ENCODE measurements at regions not wholly inside any gene's neighbourhood (a gene's known extent, or its start where the extent isn't known, plus 50 kb on each side); places are given as distances from the start of the nearest gene placed in this dataset.

DNA sequence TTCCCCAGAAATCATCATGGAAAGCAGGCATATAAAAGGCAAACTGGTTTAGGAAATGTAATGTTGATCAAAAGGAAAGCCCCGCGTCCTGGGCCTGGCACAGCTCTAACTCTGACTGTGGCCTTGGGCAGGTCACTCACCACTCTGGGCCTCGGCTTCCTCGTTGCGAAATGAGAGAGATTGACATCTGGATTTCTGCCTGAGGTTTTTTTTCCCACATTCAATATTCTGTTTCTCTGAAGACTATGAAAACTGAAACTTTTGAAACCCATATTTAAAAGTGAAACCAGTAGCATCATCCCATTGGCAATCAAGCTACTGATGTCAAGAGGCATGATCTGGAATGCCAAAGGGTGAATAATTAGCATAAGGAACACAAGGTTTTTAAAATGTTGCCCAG, 369.7 kb upstream of the NPVF start:
- H3F3A ChIP-seq (ENCODE audit: insufficient read depth, low read length, poor library complexity, severe bottlenecking) = no peaks in the 10 kb centered on the region
- H3K79me2 ChIP-seq (replicated peaks; ENCODE audit: insufficient read depth, low read length) = no peaks in the 10 kb centered on the region
- no peak overlapping the region for H3K9ac ChIP-seq (ENCODE audit: low read length)
- no peaks in the 10 kb centered on the region for H3K27me3 ChIP-seq (ENCODE audit: insufficient read depth, low read depth, low read length)
- no peaks in the 10 kb centered on the region for H4K20me1 ChIP-seq (ENCODE audit: insufficient read depth)
- H2AFZ ChIP-seq (ENCODE audit: low read depth, low read length) = no peak overlapping the region
- H3K27ac ChIP-seq (ENCODE audit: low read length) = no peak overlapping the region
- no peak overlapping the region for H3K4me2 ChIP-seq (ENCODE audit: low read length)
- no peaks in the 10 kb centered on the region for H3K36me3 ChIP-seq (ENCODE audit: insufficient read depth, low read length)
- TF ChIP-seq, protein P1, sequence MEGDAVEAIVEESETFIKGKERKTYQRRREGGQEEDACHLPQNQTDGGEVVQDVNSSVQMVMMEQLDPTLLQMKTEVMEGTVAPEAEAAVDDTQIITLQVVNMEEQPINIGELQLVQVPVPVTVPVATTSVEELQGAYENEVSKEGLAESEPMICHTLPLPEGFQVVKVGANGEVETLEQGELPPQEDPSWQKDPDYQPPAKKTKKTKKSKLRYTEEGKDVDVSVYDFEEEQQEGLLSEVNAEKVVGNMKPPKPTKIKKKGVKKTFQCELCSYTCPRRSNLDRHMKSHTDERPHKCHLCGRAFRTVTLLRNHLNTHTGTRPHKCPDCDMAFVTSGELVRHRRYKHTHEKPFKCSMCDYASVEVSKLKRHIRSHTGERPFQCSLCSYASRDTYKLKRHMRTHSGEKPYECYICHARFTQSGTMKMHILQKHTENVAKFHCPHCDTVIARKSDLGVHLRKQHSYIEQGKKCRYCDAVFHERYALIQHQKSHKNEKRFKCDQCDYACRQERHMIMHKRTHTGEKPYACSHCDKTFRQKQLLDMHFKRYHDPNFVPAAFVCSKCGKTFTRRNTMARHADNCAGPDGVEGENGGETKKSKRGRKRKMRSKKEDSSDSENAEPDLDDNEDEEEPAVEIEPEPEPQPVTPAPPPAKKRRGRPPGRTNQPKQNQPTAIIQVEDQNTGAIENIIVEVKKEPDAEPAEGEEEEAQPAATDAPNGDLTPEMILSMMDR (IDR thresholded peaks at IDR 0.05; ENCODE audit: poor library complexity, severe bottlenecking) = no peak
- TF ChIP-seq SMC3 (conservative IDR thresholded peaks at IDR 0.05; ENCODE audit: poor library complexity) (no peak), EP300 (conservative IDR thresholded peaks at IDR 0.05; ENCODE audit: poor library complexity, severe bottlenecking) (no peak), EZH2 (IDR thresholded peaks at IDR 0.05; ENCODE audit: borderline replicate concordance, insufficient read depth, low read length, poor library complexity, severe bottlenecking) (no peak), TAF1 (IDR thresholded peaks at IDR 0.05; ENCODE audit: low read depth) (no peak), POLR2AphosphoS5 (IDR thresholded peaks at IDR 0.05) (no peak), MXI1 (conservative IDR thresholded peaks at IDR 0.05; ENCODE audit: poor library complexity, severe bottlenecking) (no peak), RAD21 (conservative IDR thresholded peaks at IDR 0.05) (no peak)
- TF ChIP-seq, protein P2, sequence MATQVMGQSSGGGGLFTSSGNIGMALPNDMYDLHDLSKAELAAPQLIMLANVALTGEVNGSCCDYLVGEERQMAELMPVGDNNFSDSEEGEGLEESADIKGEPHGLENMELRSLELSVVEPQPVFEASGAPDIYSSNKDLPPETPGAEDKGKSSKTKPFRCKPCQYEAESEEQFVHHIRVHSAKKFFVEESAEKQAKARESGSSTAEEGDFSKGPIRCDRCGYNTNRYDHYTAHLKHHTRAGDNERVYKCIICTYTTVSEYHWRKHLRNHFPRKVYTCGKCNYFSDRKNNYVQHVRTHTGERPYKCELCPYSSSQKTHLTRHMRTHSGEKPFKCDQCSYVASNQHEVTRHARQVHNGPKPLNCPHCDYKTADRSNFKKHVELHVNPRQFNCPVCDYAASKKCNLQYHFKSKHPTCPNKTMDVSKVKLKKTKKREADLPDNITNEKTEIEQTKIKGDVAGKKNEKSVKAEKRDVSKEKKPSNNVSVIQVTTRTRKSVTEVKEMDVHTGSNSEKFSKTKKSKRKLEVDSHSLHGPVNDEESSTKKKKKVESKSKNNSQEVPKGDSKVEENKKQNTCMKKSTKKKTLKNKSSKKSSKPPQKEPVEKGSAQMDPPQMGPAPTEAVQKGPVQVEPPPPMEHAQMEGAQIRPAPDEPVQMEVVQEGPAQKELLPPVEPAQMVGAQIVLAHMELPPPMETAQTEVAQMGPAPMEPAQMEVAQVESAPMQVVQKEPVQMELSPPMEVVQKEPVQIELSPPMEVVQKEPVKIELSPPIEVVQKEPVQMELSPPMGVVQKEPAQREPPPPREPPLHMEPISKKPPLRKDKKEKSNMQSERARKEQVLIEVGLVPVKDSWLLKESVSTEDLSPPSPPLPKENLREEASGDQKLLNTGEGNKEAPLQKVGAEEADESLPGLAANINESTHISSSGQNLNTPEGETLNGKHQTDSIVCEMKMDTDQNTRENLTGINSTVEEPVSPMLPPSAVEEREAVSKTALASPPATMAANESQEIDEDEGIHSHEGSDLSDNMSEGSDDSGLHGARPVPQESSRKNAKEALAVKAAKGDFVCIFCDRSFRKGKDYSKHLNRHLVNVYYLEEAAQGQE (IDR thresholded peaks at IDR 0.05; ENCODE audit: borderline replicate concordance) = no peak
- no peak overlapping the region for H3K4me3 ChIP-seq (ENCODE audit: low read length)
- no peaks in the 10 kb centered on the region for H3K9me3 ChIP-seq (ENCODE audit: low read length)
- H3K9me2 ChIP-seq (ENCODE audit: insufficient read depth, low read length) = no peaks in the 10 kb centered on the region

DNA sequence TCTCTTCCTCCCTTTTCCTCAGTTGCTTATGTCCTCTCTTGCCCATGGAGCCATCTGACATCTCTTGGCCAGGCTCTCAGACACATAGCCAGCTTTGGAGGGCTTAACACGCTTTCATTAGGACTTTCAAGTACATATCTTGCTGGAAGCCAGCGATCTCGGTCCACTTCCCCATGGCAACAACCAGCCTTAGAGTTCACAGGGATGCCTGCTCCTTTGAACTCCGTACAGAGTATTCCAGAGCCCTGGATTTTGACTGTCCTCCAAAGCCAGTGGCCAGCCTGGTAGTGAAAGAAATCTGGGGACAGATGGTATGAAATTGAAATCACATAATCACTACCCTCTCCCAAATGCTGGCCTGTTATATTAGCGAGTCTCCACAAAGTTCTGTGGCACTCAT, 370.5 kb upstream of the NPVF start:
- H3K27ac ChIP-seq (ENCODE audit: low read length) = no peak overlapping the region
- no peaks in the 10 kb centered on the region for H3K9me3 ChIP-seq (ENCODE audit: low read length)
- H3K9ac ChIP-seq (ENCODE audit: low read length) = no peak overlapping the region
- no peaks in the 10 kb centered on the region for H3K36me3 ChIP-seq (ENCODE audit: insufficient read depth, low read length)
- no peaks in the 10 kb centered on the region for H3K27me3 ChIP-seq (ENCODE audit: insufficient read depth, low read depth, low read length)
- no peaks in the 10 kb centered on the region for H3F3A ChIP-seq (ENCODE audit: insufficient read depth, low read length, poor library complexity, severe bottlenecking)
- H2AFZ ChIP-seq (ENCODE audit: low read depth, low read length) = no peak overlapping the region
- no peaks in the 10 kb centered on the region for H4K20me1 ChIP-seq (ENCODE audit: insufficient read depth)
- no peak for TF ChIP-seq RAD21 (conservative IDR thresholded peaks at IDR 0.05)
- TF ChIP-seq, protein P1 (IDR thresholded peaks at IDR 0.05; ENCODE audit: poor library complexity, severe bottlenecking) = no peak
- no peak for TF ChIP-seq EP300 (conservative IDR thresholded peaks at IDR 0.05; ENCODE audit: poor library complexity, severe bottlenecking)
- TF ChIP-seq, protein P2 (IDR thresholded peaks at IDR 0.05; ENCODE audit: borderline replicate concordance) = no peak
- TF ChIP-seq TAF1 (IDR thresholded peaks at IDR 0.05; ENCODE audit: low read depth) = no peak
- no peak overlapping the region for H3K4me2 ChIP-seq (ENCODE audit: low read length)
- no peaks in the 10 kb centered on the region for H3K79me2 ChIP-seq (replicated peaks; ENCODE audit: insufficient read depth, low read length)
- no peak overlapping the region for H3K4me3 ChIP-seq (ENCODE audit: low read length)
- H3K9me2 ChIP-seq (ENCODE audit: insufficient read depth, low read length) = no peaks in the 10 kb centered on the region

Data from neural cell (in vitro differentiated cells).